ENCODE measurements at regions not wholly inside any gene's neighbourhood (a gene's known extent, or its start where the extent isn't known, plus 50 kb on each side); places are given as distances from the start of the nearest gene placed in this dataset.

DNA sequence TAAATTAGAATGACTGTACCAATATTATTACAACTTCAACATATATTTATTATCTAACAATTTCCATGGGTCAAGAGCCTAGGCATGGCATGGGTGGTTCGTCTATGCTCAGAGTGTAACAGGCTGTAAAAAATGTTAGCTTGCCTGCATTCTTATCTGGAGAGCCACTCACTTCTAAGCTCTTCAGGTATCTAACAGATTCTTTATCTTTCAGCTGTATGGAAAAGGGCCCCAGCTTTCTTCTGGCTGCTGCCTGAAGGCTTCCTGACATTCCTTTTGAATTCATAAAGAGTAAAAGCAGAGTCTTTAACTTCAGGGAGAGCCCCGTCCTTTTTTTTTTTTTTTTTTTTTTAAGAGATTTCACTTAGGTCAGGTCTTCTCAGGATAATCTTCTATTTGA lies 648.8 kb downstream of the NXPH1 start:
- H3K36me3 ChIP-seq (ENCODE audit: control insufficient read depth in 2 of 2, insufficient read depth in 2 of 2, low read length in 1 of 2), result no peaks in the 10 kb centered on the region
- no peak for DNase-seq (ENCODE audit: low read depth in 6 of 9, low spot score in 9 of 9)
- peaks cover 0 to 1% of the 10 kb centered on the region in 2 donors for H3K9me3 ChIP-seq (ENCODE audit: control insufficient read depth in 2 of 2, insufficient read depth in 1 of 2, low read length in 1 of 2)
- H3K4me1 ChIP-seq (ENCODE audit: control insufficient read depth in 2 of 2, insufficient read depth in 2 of 2, low read length in 2 of 2), result no peaks in the 10 kb centered on the region
- no peaks in the 10 kb centered on the region for H3K27me3 ChIP-seq (ENCODE audit: control insufficient read depth in 2 of 2, insufficient read depth in 1 of 2, low read length in 1 of 2)
- no peak overlapping the region for H3K4me3 ChIP-seq (ENCODE audit: low read length in 2 of 2)
- 93% methylated on average over 2 of the region's 2 CpGs for WGBS
- H3K27ac ChIP-seq (ENCODE audit: low read depth in 1 of 2, low read length in 1 of 2), result no peak overlapping the region

DNA sequence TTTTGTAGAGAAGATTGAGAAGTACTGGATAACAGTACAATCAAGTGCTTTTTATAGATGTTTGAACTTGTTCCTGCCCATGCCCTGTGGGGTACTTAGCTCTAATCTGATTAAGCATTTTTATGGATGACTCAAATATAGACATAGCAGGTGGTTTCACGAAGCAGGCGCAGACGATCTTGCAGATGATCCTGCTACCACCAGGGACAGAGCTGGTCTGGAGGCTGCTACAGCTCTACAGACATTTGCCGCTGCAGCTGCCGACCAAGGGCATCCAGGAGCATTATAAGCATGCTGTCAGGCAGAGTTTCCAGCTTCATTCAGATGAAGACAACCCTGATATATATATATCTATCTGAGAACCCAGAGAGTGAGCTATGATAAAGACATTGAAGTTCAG lies 650.4 kb downstream of the NXPH1 start:
- H3K4me1 ChIP-seq (ENCODE audit: control insufficient read depth in 2 of 2, insufficient read depth in 2 of 2, low read length in 2 of 2), result no peaks in the 10 kb centered on the region
- no peak overlapping the region for H3K4me3 ChIP-seq (ENCODE audit: low read length in 2 of 2)
- no peaks in the 10 kb centered on the region for H3K27me3 ChIP-seq (ENCODE audit: control insufficient read depth in 2 of 2, insufficient read depth in 1 of 2, low read length in 1 of 2)
- 88% methylated on average over 5 of the region's 5 CpGs for WGBS
- peaks cover 0 to 1% of the 10 kb centered on the region in 2 donors for H3K9me3 ChIP-seq (ENCODE audit: control insufficient read depth in 2 of 2, insufficient read depth in 1 of 2, low read length in 1 of 2)
- no peak overlapping the region for H3K27ac ChIP-seq (ENCODE audit: low read depth in 1 of 2, low read length in 1 of 2)
- no peaks in the 10 kb centered on the region for H3K36me3 ChIP-seq (ENCODE audit: control insufficient read depth in 2 of 2, insufficient read depth in 2 of 2, low read length in 1 of 2)
- DNase-seq (ENCODE audit: low read depth in 6 of 9, low spot score in 9 of 9), result no peak

- DNase-seq (ENCODE audit: low read depth in 6 of 9, low spot score in 9 of 9), result no peak
- no peak overlapping the region for H3K27ac ChIP-seq (ENCODE audit: low read depth in 1 of 2, low read length in 1 of 2)
- H3K9me3 ChIP-seq (ENCODE audit: control insufficient read depth in 2 of 2, insufficient read depth in 1 of 2, low read length in 1 of 2), result peaks cover 2 to 9% of the 10 kb centered on the region in 2 donors
- no peaks in the 10 kb centered on the region for H3K36me3 ChIP-seq (ENCODE audit: control insufficient read depth in 2 of 2, insufficient read depth in 2 of 2, low read length in 1 of 2)
- H3K4me1 ChIP-seq (ENCODE audit: control insufficient read depth in 2 of 2, insufficient read depth in 2 of 2, low read length in 2 of 2), result no peaks in the 10 kb centered on the region
- no peaks in the 10 kb centered on the region for H3K27me3 ChIP-seq (ENCODE audit: control insufficient read depth in 2 of 2, insufficient read depth in 1 of 2, low read length in 1 of 2)
- no peak overlapping the region for H3K4me3 ChIP-seq (ENCODE audit: low read length in 2 of 2)
- 93% methylated on average over 3 of the region's 3 CpGs for WGBS
These were observed 657.9 kb downstream of the NXPH1 start for GRCh38 chr7:9091282-9091681.

GRCh38 chr7:9097565-9098060 lies 664.2 kb downstream of the NXPH1 start:
- no peaks in the 10 kb centered on the region for H3K36me3 ChIP-seq (ENCODE audit: control insufficient read depth in 2 of 2, insufficient read depth in 2 of 2, low read length in 1 of 2)
- H3K27me3 ChIP-seq (ENCODE audit: control insufficient read depth in 2 of 2, insufficient read depth in 1 of 2, low read length in 1 of 2), result no peaks in the 10 kb centered on the region
- 88% methylated on average over 2 of the region's 2 CpGs for WGBS
- DNase-seq (ENCODE audit: low read depth in 6 of 9, low spot score in 9 of 9), result no peak
- H3K4me1 ChIP-seq (ENCODE audit: control insufficient read depth in 2 of 2, insufficient read depth in 2 of 2, low read length in 2 of 2), result no peaks in the 10 kb centered on the region
- H3K27ac ChIP-seq (ENCODE audit: low read depth in 1 of 2, low read length in 1 of 2), result no peak overlapping the region
- no peak overlapping the region for H3K4me3 ChIP-seq (ENCODE audit: low read length in 2 of 2)
- no peaks in the 10 kb centered on the region for H3K9me3 ChIP-seq (ENCODE audit: control insufficient read depth in 2 of 2, insufficient read depth in 1 of 2, low read length in 1 of 2)

DNA sequence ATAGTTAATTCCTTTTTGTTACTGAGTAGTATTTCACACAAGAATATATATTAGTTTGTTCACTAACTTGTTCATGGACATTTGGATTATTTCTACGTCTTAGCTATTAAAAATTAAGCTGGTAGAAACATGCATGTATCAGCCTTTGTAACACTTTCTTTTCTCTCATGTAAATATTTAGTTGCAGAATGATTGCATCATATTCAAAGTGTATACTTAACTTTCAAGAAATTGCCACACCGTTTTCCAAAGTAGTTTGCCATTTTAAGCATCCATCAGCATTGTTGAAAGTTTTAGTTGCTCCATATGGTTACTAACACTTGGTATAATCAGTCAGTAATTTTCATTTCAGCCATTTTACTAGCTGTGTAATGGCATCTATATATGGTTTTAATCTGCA lies 666.9 kb downstream of the NXPH1 start:
- no peak overlapping the region for H3K27ac ChIP-seq (ENCODE audit: low read depth in 1 of 2, low read length in 1 of 2)
- H3K36me3 ChIP-seq (ENCODE audit: control insufficient read depth in 2 of 2, insufficient read depth in 2 of 2, low read length in 1 of 2), result no peaks in the 10 kb centered on the region
- DNase-seq (ENCODE audit: low read depth in 6 of 9, low spot score in 9 of 9), result no peak
- no peak overlapping the region for H3K4me3 ChIP-seq (ENCODE audit: low read length in 2 of 2)
- H3K27me3 ChIP-seq (ENCODE audit: control insufficient read depth in 2 of 2, insufficient read depth in 1 of 2, low read length in 1 of 2), result no peaks in the 10 kb centered on the region
- 88% methylated on average over 2 of the region's 2 CpGs for WGBS
- H3K9me3 ChIP-seq (ENCODE audit: control insufficient read depth in 2 of 2, insufficient read depth in 1 of 2, low read length in 1 of 2), result no peaks in the 10 kb centered on the region
- H3K4me1 ChIP-seq (ENCODE audit: control insufficient read depth in 2 of 2, insufficient read depth in 2 of 2, low read length in 2 of 2), result no peaks in the 10 kb centered on the region

GRCh38 chr7:9102846-9103245 lies 669.4 kb downstream of the NXPH1 start:
- no peak overlapping the region for H3K27ac ChIP-seq (ENCODE audit: low read depth in 1 of 2, low read length in 1 of 2)
- peaks cover 0 to 13% of the 10 kb centered on the region in 2 donors for H3K9me3 ChIP-seq (ENCODE audit: control insufficient read depth in 2 of 2, insufficient read depth in 1 of 2, low read length in 1 of 2)
- H3K36me3 ChIP-seq (ENCODE audit: control insufficient read depth in 2 of 2, insufficient read depth in 2 of 2, low read length in 1 of 2), result no peaks in the 10 kb centered on the region
- DNase-seq (ENCODE audit: low read depth in 6 of 9, low spot score in 9 of 9), result no peak
- no peaks in the 10 kb centered on the region for H3K27me3 ChIP-seq (ENCODE audit: control insufficient read depth in 2 of 2, insufficient read depth in 1 of 2, low read length in 1 of 2)
- H3K4me1 ChIP-seq (ENCODE audit: control insufficient read depth in 2 of 2, insufficient read depth in 2 of 2, low read length in 2 of 2), result no peaks in the 10 kb centered on the region
- no peak overlapping the region for H3K4me3 ChIP-seq (ENCODE audit: low read length in 2 of 2)

DNA sequence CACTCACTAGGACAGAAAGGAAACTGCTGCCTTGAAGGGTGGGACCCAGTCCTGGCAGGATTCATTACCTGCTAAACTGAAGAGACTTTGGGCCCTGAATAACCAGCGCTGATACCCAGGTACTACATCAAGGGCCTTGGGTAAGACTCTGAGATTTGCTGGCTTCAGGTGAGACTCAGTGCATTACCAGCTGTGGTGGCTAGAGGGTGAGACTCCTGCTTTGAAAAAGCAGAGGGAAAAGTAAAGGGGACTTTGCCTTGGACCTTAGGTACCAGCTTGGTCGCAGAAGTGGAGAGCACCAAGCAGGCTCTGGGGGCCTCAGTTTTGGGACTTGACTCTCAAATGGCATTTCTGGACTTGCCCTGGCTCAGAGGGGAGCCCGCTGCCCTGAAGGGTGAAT lies 673.3 kb downstream of the NXPH1 start:
- no peak overlapping the region for H3K4me3 ChIP-seq (ENCODE audit: low read length in 2 of 2)
- H3K36me3 ChIP-seq (ENCODE audit: control insufficient read depth in 2 of 2, insufficient read depth in 2 of 2, low read length in 1 of 2), result no peaks in the 10 kb centered on the region
- H3K4me1 ChIP-seq (ENCODE audit: control insufficient read depth in 2 of 2, insufficient read depth in 2 of 2, low read length in 2 of 2), result no peaks in the 10 kb centered on the region
- no peaks in the 10 kb centered on the region for H3K27me3 ChIP-seq (ENCODE audit: control insufficient read depth in 2 of 2, insufficient read depth in 1 of 2, low read length in 1 of 2)
- 90% methylated on average over 3 of the region's 3 CpGs for WGBS
- H3K27ac ChIP-seq (ENCODE audit: low read depth in 1 of 2, low read length in 1 of 2), result no peak overlapping the region
- peaks cover 0 to 13% of the 10 kb centered on the region in 2 donors for H3K9me3 ChIP-seq (ENCODE audit: control insufficient read depth in 2 of 2, insufficient read depth in 1 of 2, low read length in 1 of 2)
- DNase-seq (ENCODE audit: low read depth in 6 of 9, low spot score in 9 of 9), result no peak

GRCh38 chr7:9120331-9120730 lies 686.9 kb downstream of the NXPH1 start:
- DNase-seq (ENCODE audit: low read depth in 6 of 9, low spot score in 9 of 9), result no peak
- H3K4me3 ChIP-seq (ENCODE audit: low read length in 2 of 2), result no peak overlapping the region
- no peak overlapping the region for H3K27ac ChIP-seq (ENCODE audit: low read depth in 1 of 2, low read length in 1 of 2)
- no peaks in the 10 kb centered on the region for H3K36me3 ChIP-seq (ENCODE audit: control insufficient read depth in 2 of 2, insufficient read depth in 2 of 2, low read length in 1 of 2)
- no peaks in the 10 kb centered on the region for H3K9me3 ChIP-seq (ENCODE audit: control insufficient read depth in 2 of 2, insufficient read depth in 1 of 2, low read length in 1 of 2)
- H3K27me3 ChIP-seq (ENCODE audit: control insufficient read depth in 2 of 2, insufficient read depth in 1 of 2, low read length in 1 of 2), result no peaks in the 10 kb centered on the region
- no peaks in the 10 kb centered on the region for H3K4me1 ChIP-seq (ENCODE audit: control insufficient read depth in 2 of 2, insufficient read depth in 2 of 2, low read length in 2 of 2)

DNA sequence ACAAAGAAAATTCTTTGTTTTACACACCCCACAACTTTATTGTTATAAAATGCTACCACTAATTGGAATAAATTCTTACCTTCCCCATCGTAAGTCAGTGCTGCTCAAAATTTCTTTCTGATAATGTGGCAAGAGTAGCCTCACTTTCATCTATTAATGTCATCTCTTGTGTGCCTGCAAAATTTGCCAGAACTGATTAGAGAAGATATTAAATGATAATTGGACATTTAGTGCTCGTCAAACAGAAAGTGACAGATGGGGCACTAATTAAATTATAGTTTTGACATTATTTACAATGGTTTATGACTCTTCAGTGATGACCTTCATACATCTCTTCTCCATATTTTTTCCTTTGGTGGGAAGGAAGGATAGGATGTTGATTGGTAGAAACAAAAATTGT lies 690.9 kb downstream of the NXPH1 start:
- H3K27me3 ChIP-seq (ENCODE audit: control insufficient read depth in 2 of 2, insufficient read depth in 1 of 2, low read length in 1 of 2), result no peaks in the 10 kb centered on the region
- WGBS, result 90% methylated on average over 2 of the region's 2 CpGs
- H3K36me3 ChIP-seq (ENCODE audit: control insufficient read depth in 2 of 2, insufficient read depth in 2 of 2, low read length in 1 of 2), result no peaks in the 10 kb centered on the region
- no peak for DNase-seq (ENCODE audit: low read depth in 6 of 9, low spot score in 9 of 9)
- no peak overlapping the region for H3K27ac ChIP-seq (ENCODE audit: low read depth in 1 of 2, low read length in 1 of 2)
- no peaks in the 10 kb centered on the region for H3K4me1 ChIP-seq (ENCODE audit: control insufficient read depth in 2 of 2, insufficient read depth in 2 of 2, low read length in 2 of 2)
- H3K4me3 ChIP-seq (ENCODE audit: low read length in 2 of 2), result no peak overlapping the region
- H3K9me3 ChIP-seq (ENCODE audit: control insufficient read depth in 2 of 2, insufficient read depth in 1 of 2, low read length in 1 of 2), result no peaks in the 10 kb centered on the region

DNA sequence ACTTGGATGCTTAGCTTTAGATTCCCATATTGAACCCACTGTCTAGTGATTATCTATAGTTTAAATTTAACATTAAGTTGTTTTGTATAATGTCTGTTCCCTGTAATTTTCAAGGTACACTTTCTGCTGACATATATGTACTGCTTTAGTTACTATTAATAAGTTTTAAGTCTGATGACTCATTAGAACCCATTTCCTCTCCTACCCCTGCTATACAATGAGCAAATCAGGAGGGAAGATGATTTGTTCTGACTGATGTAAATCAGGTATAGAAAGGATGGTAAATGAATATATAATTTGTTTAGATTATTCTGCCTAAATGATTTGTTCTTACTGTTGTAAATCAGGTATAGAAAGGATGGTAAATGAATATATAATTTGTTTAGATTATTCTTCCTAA lies 691.8 kb downstream of the NXPH1 start:
- no peaks in the 10 kb centered on the region for H3K9me3 ChIP-seq (ENCODE audit: control insufficient read depth in 2 of 2, insufficient read depth in 1 of 2, low read length in 1 of 2)
- no peak overlapping the region for H3K4me3 ChIP-seq (ENCODE audit: low read length in 2 of 2)
- no peak overlapping the region for H3K27ac ChIP-seq (ENCODE audit: low read depth in 1 of 2, low read length in 1 of 2)
- no peak for DNase-seq (ENCODE audit: low read depth in 6 of 9, low spot score in 9 of 9)
- no peaks in the 10 kb centered on the region for H3K27me3 ChIP-seq (ENCODE audit: control insufficient read depth in 2 of 2, insufficient read depth in 1 of 2, low read length in 1 of 2)
- no peaks in the 10 kb centered on the region for H3K36me3 ChIP-seq (ENCODE audit: control insufficient read depth in 2 of 2, insufficient read depth in 2 of 2, low read length in 1 of 2)
- H3K4me1 ChIP-seq (ENCODE audit: control insufficient read depth in 2 of 2, insufficient read depth in 2 of 2, low read length in 2 of 2), result no peaks in the 10 kb centered on the region
